Body of pancreas (tissue), 4 donors: ENCODE measurements at regions not wholly inside any gene's neighbourhood (a gene's known extent, or its start where the extent isn't known, plus 50 kb on each side); places are given as distances from the start of the nearest gene placed in this dataset.

Experiments
- ATAC-seq: fragments of 150-250 bp; one replicate; pipeline ENCODE4 v1.9.1; 2016
- DNase-seq, 4 donors: peaks; one replicate each; pipeline ENCODE4 v3.0.0-alpha.2; 2019
- H3K27ac ChIP-seq, 4 donors: fragments of 200-600 bp; sonication (generic); 1 replicate in 3 of 4; 2 replicates in 1 of 4; pipeline versions ENCODE4 v1.5.1 to v1.6.1; 2016 to 2019; ENCODE audit warnings: mild to moderate bottlenecking in 1 of 4, mixed read lengths in 1 of 4, moderate library complexity in 1 of 4
- H3K27me3 ChIP-seq, 2 donors: fragments of 200-600 bp; sonication (generic); one replicate each; pipeline ENCODE4 v1.6.0; 2016; ENCODE audit warnings: mild to moderate bottlenecking in 1 of 2
- H3K36me3 ChIP-seq, 2 donors: fragments of 200-600 bp; sonication (generic); replicated peaks in 1 of 2; 2 replicates each; pipeline ENCODE4 v1.5.1; 2016; ENCODE audit warnings: low read depth in 2 of 2; ENCODE audit not compliant: insufficient read depth in 1 of 2
- H3K4me1 ChIP-seq: fragments of 200-600 bp; sonication (generic); one replicate; pipeline ENCODE4 v1.6.0; 2016
- H3K4me3 ChIP-seq, 2 donors: fragments of 200-600 bp; sonication (generic); 1 replicate in 1 of 2; 2 replicates in 1 of 2; pipeline ENCODE4 v1.5.1; 2016 to 2019
- H3K9me3 ChIP-seq, 3 donors: fragments of 200-600 bp; sonication (generic); 1 replicate in 2 of 3; 2 replicates in 1 of 3; pipeline ENCODE4 v1.5.1; 2016
- CTCF ChIP-seq, 7 experiments: fragments of 450-650 bp in 4 of 7; fragments of 200-600 bp in 3 of 7; sonication (generic) in 3 of 7; IDR thresholded peaks; one replicate each; pipeline ENCODE4 v1.5.1; 2016 to 2019; ENCODE audit warnings: antibody characterized with exemption in 7 of 7
- POLR2A ChIP-seq, 3 donors: fragments of 450-650 bp; IDR thresholded peaks; one replicate each; pipeline ENCODE4 v1.6.1; 2016; ENCODE audit warnings: antibody characterized with exemption in 3 of 3, mild to moderate bottlenecking in 2 of 3
- WGBS, 2 donors: methylation state at CpG; one replicate each; pipeline ENCODE4 v1.1.5; 2017; 5-methylcytosine and 5-hydroxymethylcytosine counted together
- intact Hi-C: fragments of 100-400 bp; cut with DNase I; formaldehyde crosslinking; loops from one replicate; pipeline ENCODE4 v1.15.1; 2023

GRCh38 chr10:33716501-33717267 lies 382.2 kb upstream of the NRP1 start:
- Histone ChIP-seq H3K9me3 (no peaks in the 10 kb centered on the region), H3K27ac (peak overlapping the region in 1 of 4 donors; percentile 20), H3K4me3 (no peak overlapping the region), H3K36me3 (no peaks in the 10 kb centered on the region), H3K27me3 (no peaks in the 10 kb centered on the region), H3K4me1 (peaks cover 19% of the 10 kb centered on the region)
- DNase-seq (no peak), ATAC-seq (peak; percentile 74)
- no peak for TF ChIP-seq CTCF (IDR thresholded peaks at IDR 0.05)
- TF ChIP-seq POLR2A (IDR thresholded peaks at IDR 0.05): no peak
- 44 to 51% methylated on average over 2 of the region's 2 CpGs for WGBS, 2 donors
- intact Hi-C loops: no loop called here

- no peak for DNase-seq
- H3K9me3 ChIP-seq: no peaks in the 10 kb centered on the region
- no peak overlapping the region for H3K4me3 ChIP-seq
- ATAC-seq: no peak
- no peak for TF ChIP-seq POLR2A (IDR thresholded peaks at IDR 0.05)
- no peak for TF ChIP-seq CTCF (IDR thresholded peaks at IDR 0.05)
- H3K27me3 ChIP-seq: no peaks in the 10 kb centered on the region
- WGBS, 2 donors: 81 to 84% methylated on average over 14 to 16 of the region's 16 CpGs
- no peak overlapping the region for H3K27ac ChIP-seq
- H3K4me1 ChIP-seq: peaks cover 19% of the 10 kb centered on the region
- intact Hi-C loops: no loop called here
- H3K36me3 ChIP-seq: no peaks in the 10 kb centered on the region
Observed at GRCh38 chr10:33715303-33715975, 381.0 kb upstream of the NRP1 start.

- WGBS, 2 donors: 87 to 90% methylated on average over 6 to 7 of the region's 7 CpGs
- H3K4me1 ChIP-seq: peaks cover 3% of the 10 kb centered on the region
- H3K4me3 ChIP-seq: no peak overlapping the region
- DNase-seq: no peak
- H3K27ac ChIP-seq: no peak overlapping the region
- no peaks in the 10 kb centered on the region for H3K9me3 ChIP-seq
- H3K27me3 ChIP-seq: no peaks in the 10 kb centered on the region
- H3K36me3 ChIP-seq: no peaks in the 10 kb centered on the region
- TF ChIP-seq POLR2A (IDR thresholded peaks at IDR 0.05) (no peak), CTCF (IDR thresholded peaks at IDR 0.05) (no peak)
- ATAC-seq: no peak
- intact Hi-C loops: no loop called here
Observed at GRCh38 chr10:33712825-33713224, 378.4 kb upstream of the NRP1 start.

GRCh38 chr10:33710006-33710405 lies 375.5 kb upstream of the NRP1 start:
- intact Hi-C loops: no loop called here
- no peak for ATAC-seq
- Histone ChIP-seq H3K36me3 (no peaks in the 10 kb centered on the region), H3K9me3 (no peaks in the 10 kb centered on the region), H3K4me3 (no peak overlapping the region), H3K27me3 (no peaks in the 10 kb centered on the region), H3K4me1 (peaks cover 4% of the 10 kb centered on the region), H3K27ac (no peak overlapping the region)
- WGBS, 2 donors: 72 to 76% methylated on average over 5 of the region's 5 CpGs
- no peak for DNase-seq
- no peak for TF ChIP-seq CTCF (IDR thresholded peaks at IDR 0.05)
